RPMI8226 (cell line): ENCODE measurements at regions not wholly inside any gene's neighbourhood (a gene's known extent, or its start where the extent isn't known, plus 50 kb on each side); places are given as distances from the start of the nearest gene placed in this dataset.

Experiments used
- DNase-seq: peaks from one replicate; pipeline ENCODE4 v3.0.0-alpha.2; 2015

- DNase-seq, result no peak
Measured at GRCh38 chr2:41947701-41948396, 100.0 kb upstream of the PKDCC start.

GRCh38 chr2:41948397-41948763, 99.4 kb upstream of the PKDCC start:
- DNase-seq, result no peak

GRCh38 chr2:41949091-41949882, 98.5 kb upstream of the PKDCC start:
- DNase-seq, result no peak

- DNase-seq, result no peak
Measured at GRCh38 chr2:41949883-41950665, 97.7 kb upstream of the PKDCC start.

GRCh38 chr2:41950666-41950960, 97.2 kb upstream of the PKDCC start:
- DNase-seq, result no peak

- no peak for DNase-seq
Measured at GRCh38 chr2:41954304-41955291, 93.2 kb upstream of the PKDCC start.

GRCh38 chr2:41955316-41956043, 92.3 kb upstream of the PKDCC start:
- peak; percentile 16 for DNase-seq

GRCh38 chr2:41957431-41957830, 90.4 kb upstream of the PKDCC start:
- DNase-seq, result no peak

- no peak for DNase-seq
Measured at GRCh38 chr2:41958251-41958650, 89.6 kb upstream of the PKDCC start.

- DNase-seq, result no peak
Measured at GRCh38 chr2:41958775-41959174, 89.0 kb upstream of the PKDCC start.

GRCh38 chr2:41959760-41960159, 88.1 kb upstream of the PKDCC start:
- DNase-seq, result no peak

GRCh38 chr2:41962922-41963622, 84.7 kb upstream of the PKDCC start:
- DNase-seq, result no peak

GRCh38 chr2:41963661-41964525, 83.9 kb upstream of the PKDCC start:
- no peak for DNase-seq

GRCh38 chr2:41965173-41965908, 82.5 kb upstream of the PKDCC start:
- no peak for DNase-seq

- DNase-seq, result no peak
Measured at GRCh38 chr2:41965909-41966295, 81.9 kb upstream of the PKDCC start.

GRCh38 chr2:41966431-41966893, 81.4 kb upstream of the PKDCC start:
- DNase-seq, result no peak

GRCh38 chr2:41966920-41967319, 80.9 kb upstream of the PKDCC start:
- DNase-seq, result no peak

- no peak for DNase-seq
Measured at GRCh38 chr2:41967476-41968181, 80.2 kb upstream of the PKDCC start.

- DNase-seq, result no peak
Measured at GRCh38 chr2:41968182-41968578, 79.6 kb upstream of the PKDCC start.
